ENCODE measurements at regions not wholly inside any gene's neighbourhood (a gene's known extent, or its start where the extent isn't known, plus 50 kb on each side); places are given as distances from the start of the nearest gene placed in this dataset.

DNA sequence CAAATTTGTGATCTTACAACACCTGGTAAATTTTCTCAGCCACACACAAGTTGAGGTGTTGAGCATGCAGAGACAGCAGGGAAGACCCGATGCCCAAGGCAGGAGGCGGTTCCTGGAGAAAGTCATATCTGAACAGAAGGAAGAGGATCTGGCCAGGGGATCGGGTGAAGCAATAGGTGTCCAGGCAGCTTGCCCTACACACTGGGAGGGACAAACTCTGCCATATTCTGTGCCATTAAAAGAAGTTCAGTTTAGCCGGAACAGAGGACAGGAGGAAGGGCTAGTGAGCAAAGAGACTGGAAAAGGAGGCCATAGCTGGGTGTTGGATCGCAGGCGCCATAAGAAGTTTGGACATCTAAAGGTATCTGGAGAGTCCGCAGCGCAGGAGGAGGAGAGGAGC lies 76.5 kb downstream of the TMPRSS5 start:
- H2AFZ ChIP-seq (ENCODE audit: insufficient read depth, low read depth, low read length, poor library complexity, severe bottlenecking): no peak overlapping the region
- H3K27ac Mint-ChIP-seq: no peak overlapping the region
- no peaks in the 10 kb centered on the region for H3K36me3 Mint-ChIP-seq
- no peaks in the 10 kb centered on the region for H3K27me3 ChIP-seq (ENCODE audit: control insufficient read depth in 2 of 2, insufficient read depth in 2 of 2, low read length in 2 of 2)
- H3K4me1 ChIP-seq (ENCODE audit: control insufficient read depth in 1 of 2, insufficient read depth in 2 of 2, low read length in 2 of 2): no peaks in the 10 kb centered on the region
- no peak overlapping the region for H3K4me3 Mint-ChIP-seq
- peaks cover 2 to 6% (median 5%) of the 10 kb centered on the region in 3 donors for H3K27me3 Mint-ChIP-seq (ENCODE audit: low read depth in 3 of 3)
- H4K20me1 ChIP-seq (ENCODE audit: insufficient read depth, low read length): no peaks in the 10 kb centered on the region
- no peak for TF ChIP-seq CTCF (IDR thresholded peaks at IDR 0.05)
- H3K79me2 ChIP-seq (ENCODE audit: insufficient read depth, low read length): no peaks in the 10 kb centered on the region
- H3K4me3 ChIP-seq (replicated peaks in 1 of 3; ENCODE audit: low read depth in 2 of 3, low read length in 3 of 3): no peak overlapping the region
- no peak overlapping the region for H3K4me2 ChIP-seq (replicated peaks; ENCODE audit: extremely low read depth, low read length, poor library complexity, severe bottlenecking)
- no peak overlapping the region for H3K9ac ChIP-seq (ENCODE audit: insufficient read depth, low read length, poor library complexity, severe bottlenecking)
- H3K9me3 ChIP-seq (replicated peaks in 1 of 2; ENCODE audit: control insufficient read depth in 1 of 2, insufficient read depth in 1 of 2, low read length in 2 of 2): peaks cover 5 to 9% of the 10 kb centered on the region in 2 donors
- no peak overlapping the region for H3K27ac ChIP-seq (ENCODE audit: low read depth in 1 of 2, low read length in 2 of 2)
- intact Hi-C loops (cut with micrococcal nuclease): no loop called here
- H3K9me3 Mint-ChIP-seq: peaks cover 0 to 17% (median 5%) of the 10 kb centered on the region in 7 donors
- H3K36me3 ChIP-seq (replicated peaks in 1 of 2; ENCODE audit: control insufficient read depth in 1 of 2, insufficient read depth in 2 of 2, low read length in 2 of 2): no peaks in the 10 kb centered on the region
- 88% methylated on average over 8 of the region's 8 CpGs for WGBS (ENCODE audit: insufficient coverage)
- no peak for DNase-seq
- no peaks in the 10 kb centered on the region for H3K4me1 Mint-ChIP-seq

DNA sequence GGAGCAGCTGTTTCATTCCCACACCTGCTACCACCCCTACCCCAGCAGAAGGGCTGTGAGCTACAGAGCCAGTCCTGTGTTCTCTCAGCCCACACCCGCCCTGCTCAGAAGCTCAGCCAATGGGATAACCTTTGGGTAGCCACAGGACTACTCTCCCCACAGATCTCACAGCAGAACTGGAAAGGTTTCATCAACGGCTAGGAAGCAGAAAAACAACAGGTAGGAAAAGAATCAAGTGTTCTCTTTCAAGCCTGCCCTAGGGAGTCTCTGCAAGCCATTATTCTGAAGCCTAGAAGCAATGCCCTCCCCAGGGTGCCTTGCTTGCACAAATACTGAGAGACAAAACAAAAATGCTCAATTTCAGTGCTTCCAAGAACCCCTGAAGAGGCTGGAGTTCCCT lies 77.2 kb downstream of the TMPRSS5 start:
- no peaks in the 10 kb centered on the region for H3K4me1 Mint-ChIP-seq
- intact Hi-C loops (cut with micrococcal nuclease): no loop called here
- H3K27ac Mint-ChIP-seq: no peak overlapping the region
- peaks cover 2 to 6% (median 5%) of the 10 kb centered on the region in 3 donors for H3K27me3 Mint-ChIP-seq (ENCODE audit: low read depth in 3 of 3)
- H3K27ac ChIP-seq (ENCODE audit: low read depth in 1 of 2, low read length in 2 of 2): no peak overlapping the region
- H3K4me1 ChIP-seq (ENCODE audit: control insufficient read depth in 1 of 2, insufficient read depth in 2 of 2, low read length in 2 of 2): no peaks in the 10 kb centered on the region
- H3K79me2 ChIP-seq (ENCODE audit: insufficient read depth, low read length): no peaks in the 10 kb centered on the region
- H3K4me2 ChIP-seq (replicated peaks; ENCODE audit: extremely low read depth, low read length, poor library complexity, severe bottlenecking): no peak overlapping the region
- no peak overlapping the region for H3K9ac ChIP-seq (ENCODE audit: insufficient read depth, low read length, poor library complexity, severe bottlenecking)
- no peak overlapping the region for H3K4me3 Mint-ChIP-seq
- no peaks in the 10 kb centered on the region for H3K36me3 Mint-ChIP-seq
- peaks cover 0 to 17% (median 4%) of the 10 kb centered on the region in 7 donors for H3K9me3 Mint-ChIP-seq
- DNase-seq: no peak
- H3K4me3 ChIP-seq (replicated peaks in 1 of 3; ENCODE audit: low read depth in 2 of 3, low read length in 3 of 3): no peak overlapping the region
- no peaks in the 10 kb centered on the region for H3K36me3 ChIP-seq (replicated peaks in 1 of 2; ENCODE audit: control insufficient read depth in 1 of 2, insufficient read depth in 2 of 2, low read length in 2 of 2)
- no peaks in the 10 kb centered on the region for H3K27me3 ChIP-seq (ENCODE audit: control insufficient read depth in 2 of 2, insufficient read depth in 2 of 2, low read length in 2 of 2)
- TF ChIP-seq CTCF (IDR thresholded peaks at IDR 0.05): no peak
- 57% methylated on average over 2 of the region's 2 CpGs for WGBS (ENCODE audit: insufficient coverage)
- H4K20me1 ChIP-seq (ENCODE audit: insufficient read depth, low read length): no peaks in the 10 kb centered on the region
- no peak overlapping the region for H2AFZ ChIP-seq (ENCODE audit: insufficient read depth, low read depth, low read length, poor library complexity, severe bottlenecking)
- peaks cover 5 to 9% of the 10 kb centered on the region in 2 donors for H3K9me3 ChIP-seq (replicated peaks in 1 of 2; ENCODE audit: control insufficient read depth in 1 of 2, insufficient read depth in 1 of 2, low read length in 2 of 2)
